Retinal pigment epithelial cell (primary cell): ENCODE measurements at regions not wholly inside any gene's neighbourhood (a gene's known extent, or its start where the extent isn't known, plus 50 kb on each side); places are given as distances from the start of the nearest gene placed in this dataset.

Experiments
- DNase-seq: peaks from one replicate; pipeline ENCODE4 v3.0.0-alpha.2; 2010; ENCODE audit warnings: low read depth
- H3K4me3 ChIP-seq: 2 replicates; pipeline ENCODE4 v1.5.1; 2011; ENCODE audit warnings: mild to moderate bottlenecking, low read length, control low read depth, moderate library complexity
- CTCF ChIP-seq: conservative IDR thresholded peaks from 2 replicates; pipeline ENCODE4 v1.5.1; 2011; ENCODE audit warnings: low read depth, low read length, control low read depth, inconsistent platforms

- no peak for DNase-seq
- no peak overlapping the region for H3K4me3 ChIP-seq
- no peak for TF ChIP-seq CTCF
These were observed 69.2 kb upstream of the S1PR3 start for GRCh38 chr9:88922091-88922490.

- TF ChIP-seq CTCF = no peak
- H3K4me3 ChIP-seq = no peak overlapping the region
- no peak for DNase-seq
These were observed 68.2 kb upstream of the S1PR3 start for GRCh38 chr9:88923092-88923491.

GRCh38 chr9:88923653-88924288 is 67.5 kb upstream of the S1PR3 start:
- no peak for TF ChIP-seq CTCF
- DNase-seq = no peak
- no peak overlapping the region for H3K4me3 ChIP-seq

- no peak for DNase-seq
- no peak overlapping the region for H3K4me3 ChIP-seq
- no peak for TF ChIP-seq CTCF
These were observed 65.8 kb upstream of the S1PR3 start for GRCh38 chr9:88925481-88925880.

GRCh38 chr9:88926781-88927505 is 64.3 kb upstream of the S1PR3 start:
- no peak for DNase-seq
- no peak for TF ChIP-seq CTCF
- H3K4me3 ChIP-seq = no peak overlapping the region

GRCh38 chr9:88927510-88927909 is 63.8 kb upstream of the S1PR3 start:
- TF ChIP-seq CTCF = no peak
- no peak overlapping the region for H3K4me3 ChIP-seq
- DNase-seq = no peak

GRCh38 chr9:88930716-88931115 is 60.6 kb upstream of the S1PR3 start:
- no peak overlapping the region for H3K4me3 ChIP-seq
- no peak for TF ChIP-seq CTCF
- DNase-seq = no peak
